Fibroblast of peridontal ligament (primary cell): ENCODE measurements at regions not wholly inside any gene's neighbourhood (a gene's known extent, or its start where the extent isn't known, plus 50 kb on each side); places are given as distances from the start of the nearest gene placed in this dataset.
"Not testable (repeated sequence)": the region's sequence is repeated elsewhere in the genome, so short reads cannot be mapped to it uniquely, and the experiment has no call there.

Experiments
- DNase-seq: peaks from one replicate; pipeline ENCODE4 v3.0.0-alpha.2; 2010; ENCODE audit errors: extremely low read depth

GRCh38 chr20:22529150-22530019 lies 55.0 kb downstream of the FOXA2 start:
- DNase-seq, result no peak

- no peak for DNase-seq
These were observed 57.8 kb downstream of the FOXA2 start for GRCh38 chr20:22526512-22527012.

GRCh38 chr20:22525821-22526220 lies 58.6 kb downstream of the FOXA2 start:
- no peak for DNase-seq

- DNase-seq, result no peak
These were observed 59.1 kb downstream of the FOXA2 start for GRCh38 chr20:22525069-22525820.

DNA sequence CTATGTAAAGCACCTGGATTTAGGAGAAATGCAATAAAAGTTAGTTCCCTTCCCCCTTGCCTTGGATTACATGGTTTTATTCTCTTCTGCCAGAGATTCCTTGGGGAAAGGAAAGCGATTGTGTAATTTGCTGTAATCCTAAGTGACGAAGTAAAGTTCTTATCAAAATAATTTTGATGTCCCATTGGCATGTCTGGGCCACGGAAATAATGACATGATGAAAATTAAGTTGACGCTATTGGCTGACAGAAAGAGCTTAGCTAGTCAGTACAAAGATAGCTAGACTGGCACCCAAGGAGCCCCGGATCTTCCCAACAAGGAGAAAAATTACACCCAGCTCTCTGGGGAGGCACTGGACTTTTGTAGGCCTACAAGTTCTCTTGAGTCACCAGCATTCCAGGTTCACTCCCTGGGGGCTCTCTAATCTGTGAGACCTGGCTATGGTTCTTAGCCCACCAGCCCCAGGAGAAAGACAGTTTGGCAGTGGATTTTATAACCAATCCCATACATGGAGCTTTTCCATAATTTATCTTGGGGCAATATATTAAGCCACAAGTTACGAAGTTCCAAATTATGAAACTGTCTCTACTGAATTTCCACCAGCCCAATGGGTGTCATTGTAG lies 59.9 kb downstream of the FOXA2 start:
- DNase-seq, result no peak

DNA sequence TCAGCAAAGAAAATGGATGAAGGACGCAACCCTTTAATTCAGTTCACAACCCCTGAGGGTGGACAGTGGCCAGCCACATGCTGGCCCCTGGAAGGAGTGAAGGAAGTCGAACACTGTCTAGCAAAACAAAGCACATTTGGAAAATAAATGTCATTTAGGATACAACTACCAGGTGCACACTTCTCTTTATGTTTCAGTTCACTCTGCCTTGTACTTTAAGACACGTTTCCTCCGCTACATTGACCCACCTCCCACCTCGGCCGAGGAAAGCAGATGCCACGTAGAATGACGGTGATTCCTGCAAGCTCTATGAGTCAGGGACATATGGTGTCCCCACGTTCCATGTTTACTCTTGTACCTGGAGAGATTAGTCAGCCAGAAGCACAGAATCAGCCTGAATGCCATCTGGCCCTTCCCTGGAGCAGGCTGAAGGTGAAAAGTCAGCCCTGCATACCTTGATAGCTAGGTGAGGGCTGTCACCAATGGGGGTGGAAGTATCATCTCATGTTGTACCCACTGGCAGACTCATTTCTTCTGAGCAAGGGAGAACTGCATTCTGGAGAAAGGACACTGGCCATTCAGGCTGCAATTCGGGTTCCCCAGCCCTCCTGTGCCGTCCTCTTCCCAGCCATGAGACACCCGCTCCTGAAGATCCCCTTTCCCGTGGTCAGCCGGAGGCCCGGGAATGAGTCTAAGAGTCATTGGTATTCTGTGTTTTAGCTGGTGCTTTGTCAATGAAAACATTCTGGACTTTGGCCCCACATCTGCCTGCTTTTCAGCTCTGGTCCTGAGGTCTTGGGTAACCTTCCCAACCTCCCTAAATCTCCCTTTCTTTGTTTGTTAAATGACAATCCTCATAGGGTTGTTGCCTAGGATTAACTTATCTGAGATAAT lies 60.6 kb downstream of the FOXA2 start:
- no peak for DNase-seq

GRCh38 chr20:22523128-22523498 lies 61.3 kb downstream of the FOXA2 start:
- no peak for DNase-seq

- DNase-seq, result no peak
These were observed 61.7 kb downstream of the FOXA2 start for GRCh38 chr20:22522701-22523100.

GRCh38 chr20:22521940-22522339 lies 62.4 kb downstream of the FOXA2 start:
- DNase-seq, result not testable (repeated sequence)

DNA sequence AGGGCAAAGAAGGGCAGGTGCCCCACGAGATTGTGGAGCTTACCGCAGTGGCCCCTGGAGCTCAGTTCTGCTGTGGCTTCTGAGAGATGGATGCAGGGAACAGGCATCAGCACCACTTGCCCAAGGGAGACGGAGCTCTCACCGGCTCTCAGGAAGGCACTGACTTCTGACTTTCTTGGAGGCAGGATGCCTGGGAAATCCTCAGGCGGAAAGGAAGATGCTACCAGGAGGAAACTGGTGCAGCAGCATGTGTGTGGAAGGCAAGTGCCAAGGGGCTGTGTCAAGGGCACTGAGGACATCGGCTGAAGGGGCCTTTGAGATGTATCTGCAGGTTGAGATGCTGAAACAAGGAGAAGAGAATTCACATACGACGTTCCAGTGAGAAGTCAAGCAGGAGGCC lies 64.0 kb downstream of the FOXA2 start:
- no peak for DNase-seq

- DNase-seq, result no peak
These were observed 69.1 kb downstream of the FOXA2 start for GRCh38 chr20:22515264-22515663.

- no peak for DNase-seq
These were observed 70.8 kb downstream of the FOXA2 start for GRCh38 chr20:22513574-22513973.

GRCh38 chr20:22512911-22513489 lies 71.4 kb downstream of the FOXA2 start:
- no peak for DNase-seq

DNA sequence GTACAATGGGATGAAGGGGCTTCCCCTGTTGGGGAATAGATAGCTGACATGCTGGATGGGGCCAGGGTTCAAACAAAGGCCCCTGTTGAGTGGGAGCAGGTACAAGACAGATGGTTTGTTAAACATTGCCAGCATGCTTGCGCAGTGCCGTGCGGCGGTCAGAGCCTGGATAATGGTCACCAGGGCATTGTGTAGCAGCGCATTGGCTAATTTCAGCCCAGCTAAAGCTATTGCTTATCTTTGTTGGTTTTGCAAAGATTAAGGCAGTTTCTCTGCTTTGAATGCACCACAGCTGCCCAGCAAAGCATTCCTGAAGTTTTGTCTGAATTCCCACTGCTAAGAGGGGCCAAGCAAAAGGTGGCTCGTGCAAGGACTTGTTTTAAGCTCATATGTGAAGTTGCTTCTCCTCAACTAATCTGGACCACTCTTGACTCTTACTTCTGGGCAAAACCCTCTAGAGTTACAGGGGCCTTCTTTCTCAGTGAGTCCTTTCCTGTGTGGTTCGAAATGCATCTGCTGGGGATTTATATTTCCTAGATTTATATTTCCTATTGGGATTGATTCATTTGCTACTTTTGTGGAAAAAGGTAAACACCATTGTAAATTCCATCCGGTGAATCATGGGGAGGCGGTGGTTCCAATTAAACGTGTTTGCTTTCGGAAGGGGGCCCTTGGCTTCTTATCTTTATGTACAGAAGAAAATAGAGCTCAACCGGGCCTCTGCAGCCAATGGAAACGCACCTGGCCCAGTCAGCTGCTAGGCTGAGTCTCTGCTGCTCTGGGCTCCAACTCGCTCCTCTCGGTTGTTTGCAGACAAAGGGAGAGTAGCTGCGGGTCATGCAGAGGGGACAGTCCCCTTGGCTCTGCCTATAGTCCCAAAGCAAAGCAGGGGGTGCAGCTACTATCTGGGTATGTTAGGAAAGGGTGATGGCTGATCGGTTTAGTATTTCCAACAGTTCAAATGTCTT lies 72.1 kb downstream of the FOXA2 start:
- DNase-seq, result no peak

GRCh38 chr20:22509843-22510147 lies 74.6 kb downstream of the FOXA2 start:
- no peak for DNase-seq

DNA sequence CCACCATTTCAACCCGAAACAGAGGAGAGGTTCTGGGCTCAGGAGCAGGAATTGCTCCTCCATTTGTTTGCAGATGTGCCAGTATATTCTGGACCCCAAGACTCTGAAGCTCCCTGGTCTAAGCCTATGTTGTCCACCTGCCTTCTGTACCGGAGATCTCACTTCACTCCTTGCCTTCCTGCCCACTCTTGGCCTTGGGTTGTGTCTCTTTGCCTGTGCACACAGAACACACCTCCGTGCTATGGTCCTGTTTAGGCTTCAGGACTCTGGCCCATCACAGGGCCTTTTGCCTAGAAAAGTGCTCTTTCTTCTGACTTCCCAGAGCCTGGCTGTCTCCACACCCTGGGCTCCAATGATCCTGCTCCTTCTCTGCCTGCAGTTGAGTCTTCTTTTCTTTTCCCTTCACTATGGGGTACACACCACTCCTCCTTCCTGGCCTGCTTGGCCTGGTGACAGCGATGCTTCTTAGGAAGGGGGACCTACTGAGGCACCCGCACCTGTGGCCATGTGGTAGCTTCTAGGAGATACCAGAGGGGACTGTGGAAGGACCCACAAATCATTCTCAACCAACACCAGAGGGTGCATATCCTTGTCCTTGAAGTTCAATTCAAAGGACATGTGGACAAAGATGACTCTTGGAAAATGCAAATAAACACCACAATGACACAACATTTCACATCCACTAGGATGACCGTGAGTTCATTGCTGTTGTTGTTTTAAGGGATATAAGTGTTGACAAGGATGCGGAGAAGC lies 75.1 kb downstream of the FOXA2 start:
- no peak for DNase-seq

DNA sequence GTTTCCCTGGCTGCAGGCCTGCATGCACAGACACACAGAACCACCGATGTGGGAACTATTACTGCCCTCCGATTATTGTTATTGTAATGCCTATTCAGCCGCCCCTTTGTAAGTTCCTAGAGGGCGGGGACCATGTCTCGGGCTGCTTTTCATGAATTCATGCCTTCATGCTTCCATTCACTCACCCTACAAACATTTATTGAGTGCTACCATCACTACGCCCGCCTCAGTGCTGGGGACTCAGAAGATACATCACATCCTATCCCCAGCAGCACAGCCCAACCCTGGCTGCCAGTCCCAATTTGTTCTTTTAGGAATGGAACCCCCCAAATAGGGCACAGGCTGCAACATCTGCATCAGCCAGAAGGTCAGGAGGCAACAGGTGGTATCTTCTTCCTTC lies 75.9 kb downstream of the FOXA2 start:
- DNase-seq, result no peak

DNA sequence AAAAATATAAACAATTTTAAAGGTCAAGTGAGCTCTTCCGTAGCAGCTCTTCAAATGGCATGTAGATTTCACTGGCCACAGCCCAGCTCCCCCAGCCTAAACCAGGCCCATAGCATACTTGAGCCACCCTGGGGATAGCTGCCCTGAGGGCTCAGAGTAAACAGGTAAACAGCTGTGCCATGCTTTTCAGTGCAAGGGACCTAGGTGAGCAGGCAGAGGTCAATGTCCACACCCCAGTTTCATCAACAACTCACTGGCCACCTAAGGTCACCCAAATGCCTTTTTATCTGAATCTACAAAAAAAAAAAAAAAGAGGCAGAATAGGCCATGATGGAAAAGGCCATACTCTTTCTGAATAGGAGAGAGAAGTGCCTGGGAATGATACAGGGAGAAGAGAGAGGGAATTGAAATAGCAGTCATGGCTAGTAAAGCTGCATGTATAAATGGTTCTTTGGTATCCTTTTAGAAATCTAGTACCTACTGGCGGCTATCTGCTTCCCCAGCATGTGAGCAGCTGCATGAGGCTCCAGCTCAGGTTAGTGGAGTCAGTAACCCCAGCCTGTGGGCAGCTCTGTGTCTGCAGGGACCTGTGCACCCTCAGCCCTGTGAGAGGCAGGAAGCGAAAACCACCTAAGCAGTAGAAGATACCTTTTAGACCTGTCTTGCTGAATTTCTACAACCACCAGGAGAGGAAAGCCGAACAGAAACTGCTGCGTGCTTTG lies 77.0 kb downstream of the FOXA2 start:
- no peak for DNase-seq

DNA sequence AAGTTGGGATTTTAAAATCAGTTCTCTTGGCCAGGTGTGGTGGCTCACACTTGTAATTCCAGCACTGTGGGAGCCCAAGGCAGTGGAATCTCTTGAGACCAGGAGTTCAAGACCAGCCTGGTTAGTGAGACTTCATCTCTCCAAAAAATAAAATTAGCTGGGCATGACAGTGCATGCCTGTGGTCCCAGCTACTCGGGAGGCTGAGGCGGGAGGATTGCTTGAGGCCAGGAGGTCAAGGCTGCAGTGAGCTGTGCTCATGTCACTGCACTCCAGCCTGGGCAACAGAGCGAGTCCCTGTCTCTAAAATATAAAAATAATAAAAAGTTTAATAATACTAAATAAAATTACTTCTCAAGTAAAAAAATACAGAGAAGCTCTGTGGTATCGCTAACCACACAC lies 77.5 kb downstream of the FOXA2 start:
- no peak for DNase-seq
